Upper lobe of right lung (tissue), 1 donor: ENCODE measurements at regions not wholly inside any gene's neighbourhood (a gene's known extent, or its start where the extent isn't known, plus 50 kb on each side); places are given as distances from the start of the nearest gene placed in this dataset.
"Not testable (repeated sequence)": the region's sequence is repeated elsewhere in the genome, so short reads cannot be mapped to it uniquely, and the experiment has no call there.

Experiments
- ATAC-seq: fragments of 200-7000 bp; cut with Tn5 transposase; one replicate; pipeline ENCODE4 v1.9.1; 2020; ENCODE audit warnings: mild to moderate bottlenecking, moderate library complexity
- DNase-seq: peaks from one replicate; pipeline ENCODE4 v3.0.0-alpha.2; 2020
- H3K27ac ChIP-seq: fragments of 200-600 bp; one replicate; pipeline ENCODE4 v1.8.0; 2022
- H3K27me3 ChIP-seq: fragments of 200-600 bp; one replicate; pipeline ENCODE4 v1.8.0; 2022; ENCODE audit warnings: mild to moderate bottlenecking
- H3K36me3 ChIP-seq: fragments of 200-600 bp; one replicate; pipeline ENCODE4 v1.8.0; 2022
- H3K4me1 ChIP-seq: fragments of 200-600 bp; one replicate; pipeline ENCODE4 v1.8.0; 2022
- H3K4me3 ChIP-seq: fragments of 200-600 bp; one replicate; pipeline ENCODE4 v1.8.0; 2022; ENCODE audit warnings: mild to moderate bottlenecking
- H3K9me3 ChIP-seq: fragments of 200-600 bp; one replicate; pipeline ENCODE4 v1.8.0; 2022
- intact Hi-C: fragments of 100-400 bp; cut with DNase I; formaldehyde crosslinking; loops from one replicate; pipeline ENCODE4 v1.11.0; 2022
- TF ChIP-seq, protein P1 (sequence below): fragments of 200-600 bp; IDR thresholded peaks from one replicate; pipeline ENCODE4 v1.8.0; 2022; ENCODE audit warnings: antibody characterized with exemption
- donor health status: DM: no; HTN: yes; CAD: no; lungs with severe emphysema.

DNA sequence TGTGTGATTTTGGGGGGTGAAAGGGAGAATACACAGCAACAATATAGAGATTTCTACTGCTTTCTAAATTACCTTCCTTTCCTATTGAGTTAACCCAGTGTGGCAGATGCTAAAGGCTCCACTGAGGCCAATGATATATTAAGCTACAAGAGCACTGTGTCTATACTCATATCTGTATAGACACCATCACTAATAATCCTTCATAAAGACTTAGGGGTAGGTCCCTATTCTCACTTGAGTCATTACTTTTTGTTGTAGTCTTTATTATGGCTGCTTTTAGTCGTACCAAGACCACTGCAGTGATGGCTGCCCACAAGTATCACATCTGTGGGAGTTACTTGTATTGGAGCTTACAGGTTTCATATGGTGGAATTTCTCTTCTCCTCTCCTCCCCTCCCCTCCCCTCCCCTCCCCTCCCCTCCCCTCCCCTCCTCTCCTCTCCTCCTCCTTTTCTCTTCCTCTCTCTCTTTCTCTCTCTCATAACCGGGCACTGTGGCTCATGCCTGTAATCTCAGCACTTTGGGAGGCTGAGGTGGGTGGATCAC lies 637.6 kb downstream of the ADCYAP1 start:
- no peak overlapping the region for H3K4me3 ChIP-seq
- H3K27me3 ChIP-seq: no peaks in the 10 kb centered on the region
- intact Hi-C loops: no loop called here
- DNase-seq (no peak), ATAC-seq (no peak)
- H3K36me3 ChIP-seq: no peaks in the 10 kb centered on the region
- TF ChIP-seq, protein P1, sequence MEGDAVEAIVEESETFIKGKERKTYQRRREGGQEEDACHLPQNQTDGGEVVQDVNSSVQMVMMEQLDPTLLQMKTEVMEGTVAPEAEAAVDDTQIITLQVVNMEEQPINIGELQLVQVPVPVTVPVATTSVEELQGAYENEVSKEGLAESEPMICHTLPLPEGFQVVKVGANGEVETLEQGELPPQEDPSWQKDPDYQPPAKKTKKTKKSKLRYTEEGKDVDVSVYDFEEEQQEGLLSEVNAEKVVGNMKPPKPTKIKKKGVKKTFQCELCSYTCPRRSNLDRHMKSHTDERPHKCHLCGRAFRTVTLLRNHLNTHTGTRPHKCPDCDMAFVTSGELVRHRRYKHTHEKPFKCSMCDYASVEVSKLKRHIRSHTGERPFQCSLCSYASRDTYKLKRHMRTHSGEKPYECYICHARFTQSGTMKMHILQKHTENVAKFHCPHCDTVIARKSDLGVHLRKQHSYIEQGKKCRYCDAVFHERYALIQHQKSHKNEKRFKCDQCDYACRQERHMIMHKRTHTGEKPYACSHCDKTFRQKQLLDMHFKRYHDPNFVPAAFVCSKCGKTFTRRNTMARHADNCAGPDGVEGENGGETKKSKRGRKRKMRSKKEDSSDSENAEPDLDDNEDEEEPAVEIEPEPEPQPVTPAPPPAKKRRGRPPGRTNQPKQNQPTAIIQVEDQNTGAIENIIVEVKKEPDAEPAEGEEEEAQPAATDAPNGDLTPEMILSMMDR: no peak
- H3K9me3 ChIP-seq: no peaks in the 10 kb centered on the region
- H3K4me1 ChIP-seq: no peaks in the 10 kb centered on the region
- no peak overlapping the region for H3K27ac ChIP-seq

DNA sequence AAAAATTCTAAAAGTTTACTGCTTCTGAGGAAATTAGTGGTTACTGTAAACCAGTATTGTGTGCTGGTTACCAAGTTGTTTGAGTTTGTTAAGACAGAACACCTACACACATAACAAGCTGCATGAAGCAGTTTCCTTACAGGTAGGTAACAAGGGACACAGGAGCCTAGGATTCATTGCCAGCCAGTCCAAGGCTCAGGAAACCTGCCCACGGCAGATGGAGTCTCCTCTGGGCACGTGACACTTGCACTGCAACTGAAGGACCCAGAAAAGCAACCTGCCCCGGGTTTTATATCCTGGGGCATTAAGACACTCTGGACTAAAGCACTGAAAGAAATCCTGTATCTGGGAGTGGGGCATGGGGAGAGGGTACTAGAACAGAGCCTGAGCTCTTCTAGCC lies 639.3 kb downstream of the ADCYAP1 start:
- no peaks in the 10 kb centered on the region for H3K27me3 ChIP-seq
- H3K27ac ChIP-seq: no peak overlapping the region
- DNase-seq (no peak), ATAC-seq (no peak)
- H3K4me1 ChIP-seq: no peaks in the 10 kb centered on the region
- TF ChIP-seq, protein P1: no peak
- H3K36me3 ChIP-seq: no peaks in the 10 kb centered on the region
- no peak overlapping the region for H3K4me3 ChIP-seq
- intact Hi-C loops: no loop called here
- no peaks in the 10 kb centered on the region for H3K9me3 ChIP-seq

- H3K27ac ChIP-seq, ATAC-seq, H3K36me3 ChIP-seq, intact Hi-C loops, DNase-seq, H3K4me1 ChIP-seq, H3K27me3 ChIP-seq, H3K9me3 ChIP-seq, H3K4me3 ChIP-seq: not testable (repeated sequence)
Measured at GRCh38 chr18:1557711-1558110, 653.0 kb downstream of the ADCYAP1 start.

GRCh38 chr18:1559563-1559962 lies 654.9 kb downstream of the ADCYAP1 start:
- Histone ChIP-seq H3K4me3 (no peak overlapping the region), H3K27ac (no peak overlapping the region), H3K4me1 (no peaks in the 10 kb centered on the region), H3K36me3 (no peaks in the 10 kb centered on the region), H3K27me3 (no peaks in the 10 kb centered on the region), H3K9me3 (no peaks in the 10 kb centered on the region)
- DNase-seq (no peak), ATAC-seq (peak; percentile 54)
- TF ChIP-seq, protein P1: no peak
- intact Hi-C loops: no loop called here

GRCh38 chr18:1564793-1565192 lies 660.1 kb downstream of the ADCYAP1 start:
- no peak overlapping the region for H3K27ac ChIP-seq
- TF ChIP-seq, protein P1: no peak
- H3K9me3 ChIP-seq: no peaks in the 10 kb centered on the region
- no peak overlapping the region for H3K4me3 ChIP-seq
- DNase-seq (no peak), ATAC-seq (no peak)
- no peaks in the 10 kb centered on the region for H3K4me1 ChIP-seq
- intact Hi-C loops: no loop called here
- no peaks in the 10 kb centered on the region for H3K27me3 ChIP-seq
- no peaks in the 10 kb centered on the region for H3K36me3 ChIP-seq

GRCh38 chr18:1571206-1571605 lies 666.5 kb downstream of the ADCYAP1 start:
- no peak overlapping the region for H3K4me3 ChIP-seq
- TF ChIP-seq, protein P1: no peak
- no peaks in the 10 kb centered on the region for H3K4me1 ChIP-seq
- no peak for DNase-seq
- H3K9me3 ChIP-seq: no peaks in the 10 kb centered on the region
- H3K27me3 ChIP-seq: no peaks in the 10 kb centered on the region
- no peak for ATAC-seq
- no peak overlapping the region for H3K27ac ChIP-seq
- intact Hi-C loops: no loop called here
- no peaks in the 10 kb centered on the region for H3K36me3 ChIP-seq
